ENCODE measurements at regions not wholly inside any gene's neighbourhood (a gene's known extent, or its start where the extent isn't known, plus 50 kb on each side); places are given as distances from the start of the nearest gene placed in this dataset.

DNA sequence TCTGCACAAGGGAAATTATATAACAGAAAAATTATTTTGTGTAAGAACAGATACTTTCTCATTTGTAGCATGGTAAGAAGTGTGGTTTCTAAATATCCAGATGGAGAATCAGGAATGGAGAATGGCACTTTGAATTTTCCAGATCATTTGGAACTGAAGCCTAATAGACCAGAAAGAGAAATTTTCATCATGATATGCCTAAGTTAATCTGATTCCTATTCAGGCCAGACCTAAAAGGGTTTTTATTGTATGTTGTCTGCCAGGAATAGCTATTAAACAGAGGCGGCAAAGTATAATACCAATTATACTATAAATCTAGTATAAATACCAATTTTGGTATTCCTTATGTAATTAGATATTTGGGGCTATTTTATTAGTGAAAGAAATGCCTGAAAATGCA, 382.7 kb upstream of the FAR2 start:
- TF ChIP-seq, protein P1, sequence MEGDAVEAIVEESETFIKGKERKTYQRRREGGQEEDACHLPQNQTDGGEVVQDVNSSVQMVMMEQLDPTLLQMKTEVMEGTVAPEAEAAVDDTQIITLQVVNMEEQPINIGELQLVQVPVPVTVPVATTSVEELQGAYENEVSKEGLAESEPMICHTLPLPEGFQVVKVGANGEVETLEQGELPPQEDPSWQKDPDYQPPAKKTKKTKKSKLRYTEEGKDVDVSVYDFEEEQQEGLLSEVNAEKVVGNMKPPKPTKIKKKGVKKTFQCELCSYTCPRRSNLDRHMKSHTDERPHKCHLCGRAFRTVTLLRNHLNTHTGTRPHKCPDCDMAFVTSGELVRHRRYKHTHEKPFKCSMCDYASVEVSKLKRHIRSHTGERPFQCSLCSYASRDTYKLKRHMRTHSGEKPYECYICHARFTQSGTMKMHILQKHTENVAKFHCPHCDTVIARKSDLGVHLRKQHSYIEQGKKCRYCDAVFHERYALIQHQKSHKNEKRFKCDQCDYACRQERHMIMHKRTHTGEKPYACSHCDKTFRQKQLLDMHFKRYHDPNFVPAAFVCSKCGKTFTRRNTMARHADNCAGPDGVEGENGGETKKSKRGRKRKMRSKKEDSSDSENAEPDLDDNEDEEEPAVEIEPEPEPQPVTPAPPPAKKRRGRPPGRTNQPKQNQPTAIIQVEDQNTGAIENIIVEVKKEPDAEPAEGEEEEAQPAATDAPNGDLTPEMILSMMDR (IDR thresholded peaks at IDR 0.05) = no peak
- TF ChIP-seq EZH2 (IDR thresholded peaks at IDR 0.05) (no peak), EZH2phosphoT487 (IDR thresholded peaks at IDR 0.05) (no peak)
